ENCODE measurements at regions not wholly inside any gene's neighbourhood (a gene's known extent, or its start where the extent isn't known, plus 50 kb on each side); places are given as distances from the start of the nearest gene placed in this dataset.

GRCh38 chr2:43025709-43026295 is 200.6 kb downstream of the ZFP36L2 start:
- H3K27me3 ChIP-seq (replicated peaks): no peaks in the 10 kb centered on the region
- DNase-seq: no peak
- in situ Hi-C loops (cut with HindIII; ENCODE audit: low pct_ligation_motif_present, low sequenced_read_pairs): no loop called here
- no peak overlapping the region for H3K4me3 ChIP-seq (ENCODE audit: low read depth, low read length)
- H3K36me3 ChIP-seq (replicated peaks): no peaks in the 10 kb centered on the region
- no peak for TF ChIP-seq CTCF (IDR thresholded peaks at IDR 0.05; ENCODE audit: low read depth, low read length, missing control alignments)
- H3K27ac ChIP-seq: no peak overlapping the region

GRCh38 chr2:43024515-43025011 is 201.8 kb downstream of the ZFP36L2 start:
- no peak overlapping the region for H3K27ac ChIP-seq
- H3K36me3 ChIP-seq (replicated peaks): no peaks in the 10 kb centered on the region
- in situ Hi-C loops (cut with HindIII; ENCODE audit: low pct_ligation_motif_present, low sequenced_read_pairs): no loop called here

GRCh38 chr2:43023791-43024514 is 202.5 kb downstream of the ZFP36L2 start:
- no peak for DNase-seq
- no peaks in the 10 kb centered on the region for H3K27me3 ChIP-seq (replicated peaks)
- H3K36me3 ChIP-seq (replicated peaks): no peaks in the 10 kb centered on the region
- in situ Hi-C loops (cut with HindIII; ENCODE audit: low pct_ligation_motif_present, low sequenced_read_pairs): no loop called here
- no peak for TF ChIP-seq CTCF (IDR thresholded peaks at IDR 0.05; ENCODE audit: low read depth, low read length, missing control alignments)
- no peak overlapping the region for H3K4me3 ChIP-seq (ENCODE audit: low read depth, low read length)
- no peak overlapping the region for H3K27ac ChIP-seq

More at GRCh38 chr2:43024515-43025011, 201.8 kb downstream of the ZFP36L2 start:
- DNase-seq: peak; percentile 42
- no peak overlapping the region for H3K4me3 ChIP-seq (ENCODE audit: low read depth, low read length)
- H3K27me3 ChIP-seq (replicated peaks): no peaks in the 10 kb centered on the region
- TF ChIP-seq CTCF (IDR thresholded peaks at IDR 0.05; ENCODE audit: low read depth, low read length, missing control alignments): peak; percentile 95

- no peak overlapping the region for H3K4me3 ChIP-seq (ENCODE audit: low read depth, low read length)
- TF ChIP-seq CTCF (IDR thresholded peaks at IDR 0.05; ENCODE audit: low read depth, low read length, missing control alignments): no peak
- H3K27me3 ChIP-seq (replicated peaks): no peaks in the 10 kb centered on the region
- DNase-seq: no peak
- in situ Hi-C loops (cut with HindIII; ENCODE audit: low pct_ligation_motif_present, low sequenced_read_pairs): no loop called here
- H3K27ac ChIP-seq: no peak overlapping the region
- H3K36me3 ChIP-seq (replicated peaks): no peaks in the 10 kb centered on the region
Measured at GRCh38 chr2:43022896-43023295, 203.5 kb downstream of the ZFP36L2 start.

- in situ Hi-C loops (cut with HindIII; ENCODE audit: low pct_ligation_motif_present, low sequenced_read_pairs): no loop called here
- Histone ChIP-seq H3K27me3 (replicated peaks) (no peaks in the 10 kb centered on the region), H3K4me3 (ENCODE audit: low read depth, low read length) (no peak overlapping the region), H3K27ac (no peak overlapping the region), H3K36me3 (replicated peaks) (no peaks in the 10 kb centered on the region)
- TF ChIP-seq CTCF (IDR thresholded peaks at IDR 0.05; ENCODE audit: low read depth, low read length, missing control alignments): peak; percentile 61
- no peak for DNase-seq
Measured at GRCh38 chr2:43021791-43022509, 204.5 kb downstream of the ZFP36L2 start.
